RKO (cell line): ENCODE measurements at regions not wholly inside any gene's neighbourhood (a gene's known extent, or its start where the extent isn't known, plus 50 kb on each side); places are given as distances from the start of the nearest gene placed in this dataset.
"Not testable (repeated sequence)": the region's sequence is repeated elsewhere in the genome, so short reads cannot be mapped to it uniquely, and the experiment has no call there.

Experiments used
- DNase-seq: peaks from one replicate; pipeline ENCODE4 v3.0.0-alpha.2; 2016; ENCODE audit warnings: low spot score

DNA sequence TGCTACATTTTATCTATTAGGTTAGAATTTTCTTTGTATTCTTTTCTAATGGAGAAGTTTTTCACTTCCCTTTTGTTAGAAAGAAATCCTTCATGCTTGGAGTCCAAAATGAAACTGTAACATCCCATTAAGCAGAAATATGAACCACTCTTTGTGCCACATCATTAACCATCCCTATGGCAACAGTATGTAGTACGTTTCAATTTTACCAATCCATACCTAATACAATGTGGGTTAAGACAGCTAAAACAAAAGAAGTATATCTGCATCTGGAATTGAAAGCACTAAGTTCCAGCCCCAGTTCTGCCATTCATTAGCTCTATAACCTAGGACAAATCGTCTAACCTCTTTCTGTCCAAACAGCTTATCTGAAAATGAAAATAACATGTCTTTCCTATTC lies 409.2 kb upstream of the SPHKAP start:
- no peak for DNase-seq

DNA sequence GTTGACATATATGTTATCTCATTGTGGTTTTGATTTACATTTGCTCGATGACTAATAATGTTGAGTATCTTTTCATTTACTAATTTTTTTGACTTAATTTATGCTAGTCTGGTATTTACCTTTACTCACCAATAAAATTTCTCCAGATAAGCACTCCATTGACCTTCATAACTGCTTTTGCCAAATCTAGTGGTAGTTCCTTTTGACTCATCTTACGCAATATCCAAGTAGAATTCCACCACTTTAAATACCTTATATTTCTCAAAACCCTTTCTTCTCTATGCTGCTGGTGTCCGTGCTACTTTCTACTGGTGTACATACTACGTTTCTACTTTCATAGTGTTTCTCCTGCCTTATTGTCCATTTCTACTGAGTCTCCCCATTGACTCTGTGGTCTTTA lies 407.6 kb upstream of the SPHKAP start:
- no peak for DNase-seq

DNA sequence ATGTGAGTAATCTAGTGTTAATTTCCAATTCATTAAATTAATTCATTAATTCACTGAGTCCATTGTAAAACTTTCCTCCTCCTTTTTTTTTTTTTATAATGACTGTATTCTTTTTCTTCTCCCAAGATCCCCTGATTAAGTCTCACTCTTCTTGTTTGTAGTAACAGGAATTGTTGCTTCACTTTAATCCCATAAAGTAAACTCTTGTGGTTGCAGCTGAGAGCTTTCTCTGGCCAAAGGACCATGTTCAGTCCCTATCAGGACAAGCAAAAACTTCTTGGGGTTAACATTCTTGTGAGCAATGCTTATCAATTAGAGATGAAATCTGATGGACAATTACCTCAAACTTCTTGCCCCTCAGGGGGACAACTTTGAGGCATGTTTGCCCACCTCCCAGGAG lies 400.2 kb upstream of the SPHKAP start:
- no peak for DNase-seq

DNA sequence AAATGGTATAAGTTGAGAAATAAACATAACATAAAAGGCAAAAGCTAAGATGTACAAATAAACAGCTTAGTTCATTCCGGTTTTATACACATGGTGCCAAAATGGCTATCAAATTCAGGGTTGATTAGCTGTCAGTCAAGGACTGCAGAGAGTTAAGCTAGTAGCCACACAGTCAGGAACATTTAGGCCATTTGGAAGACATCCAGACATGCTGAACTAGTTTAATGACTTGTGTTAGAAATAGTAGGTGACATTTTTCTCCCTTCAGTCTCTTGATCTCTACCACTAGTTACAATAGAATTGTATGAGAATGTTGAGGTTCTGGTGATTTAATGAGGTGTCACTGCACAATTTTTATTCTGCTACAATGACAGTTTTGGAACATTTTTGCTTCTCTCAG lies 394.4 kb upstream of the SPHKAP start:
- no peak for DNase-seq

DNA sequence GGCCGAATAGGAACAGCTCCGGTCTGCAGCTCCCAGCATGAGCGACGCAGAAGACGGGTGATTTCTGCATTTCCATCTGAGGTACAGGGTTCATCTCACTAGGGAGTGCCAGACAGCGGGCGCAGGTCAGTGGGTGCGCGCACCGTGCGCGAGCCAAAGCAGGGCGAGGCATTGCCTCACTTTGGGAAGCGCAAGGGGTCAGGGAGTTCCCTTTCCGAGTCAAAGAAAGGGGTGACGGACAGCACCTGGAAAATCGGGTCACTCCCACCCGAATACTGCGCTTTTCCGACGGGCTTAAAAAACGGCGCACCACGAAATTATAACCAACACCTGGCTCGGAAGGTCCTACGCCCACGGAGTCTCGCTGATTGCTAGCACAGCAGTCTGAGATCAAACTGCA lies 386.8 kb upstream of the SPHKAP start:
- not testable (repeated sequence) for DNase-seq

DNA sequence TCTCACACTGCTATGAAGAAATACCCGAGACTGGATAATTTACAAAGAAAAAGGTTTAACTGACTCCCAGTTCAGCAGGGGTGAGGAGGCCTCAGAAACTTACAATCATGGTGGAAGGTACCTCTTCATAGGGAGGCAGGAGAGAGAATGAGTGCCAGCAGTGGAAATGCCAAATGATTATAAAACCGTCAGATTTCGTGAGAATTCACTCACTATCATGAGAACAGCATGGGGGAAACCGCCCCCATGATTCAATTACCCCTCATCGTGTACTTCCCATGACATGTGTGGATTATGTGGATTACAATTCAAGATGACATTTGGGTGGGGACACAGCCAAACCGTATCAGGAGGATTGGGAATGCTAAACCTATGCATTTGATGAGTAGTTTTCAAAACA lies 380.3 kb upstream of the SPHKAP start:
- no peak for DNase-seq

DNA sequence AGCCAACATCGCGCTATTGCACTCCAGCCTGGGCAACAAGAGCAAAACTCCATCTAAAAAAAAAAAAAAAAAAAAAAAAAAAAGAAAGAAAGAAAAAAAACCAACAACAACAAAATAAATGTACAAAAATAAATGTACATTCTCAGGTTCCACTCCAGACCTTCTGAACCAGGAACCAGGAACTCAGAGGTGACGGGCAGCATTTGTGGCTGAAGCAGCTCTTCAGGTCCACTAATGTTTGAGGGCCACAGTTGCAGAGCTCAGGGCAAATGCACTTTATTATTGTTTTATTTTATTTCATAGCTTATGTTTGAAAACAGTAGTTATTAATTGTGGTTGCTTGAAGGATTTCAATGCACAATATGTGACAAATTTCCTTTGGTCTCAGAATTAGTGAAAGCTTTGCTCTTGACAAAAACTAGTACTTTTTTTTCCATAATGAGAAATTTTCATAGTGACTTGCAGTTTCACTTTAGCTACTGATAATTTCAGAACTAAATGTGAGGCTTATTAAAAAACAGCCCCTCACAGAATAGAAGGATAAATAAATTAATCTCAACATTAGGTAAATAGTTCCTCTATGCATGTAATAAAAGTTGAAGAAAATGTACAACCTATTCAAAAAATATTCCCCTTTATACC lies 378.4 kb upstream of the SPHKAP start:
- DNase-seq: no peak

DNA sequence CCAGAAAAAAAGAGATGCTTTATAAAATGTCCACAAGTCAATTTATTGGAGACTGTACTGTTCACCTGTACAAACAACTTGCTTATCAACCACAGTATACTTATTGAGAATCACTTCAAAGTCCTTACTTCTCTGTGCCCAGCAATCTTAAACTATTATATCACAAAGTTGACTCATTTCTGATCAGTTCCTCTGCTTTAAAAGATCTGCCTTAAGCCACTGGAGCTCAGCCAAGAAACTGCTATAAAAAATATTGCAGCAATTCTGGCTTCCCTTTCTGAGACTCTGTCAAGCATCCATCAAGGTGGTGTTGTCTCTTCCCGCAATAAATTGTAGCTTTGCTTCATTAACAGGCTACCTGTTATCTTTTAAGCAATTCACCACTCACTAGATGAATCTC lies 375.2 kb upstream of the SPHKAP start:
- DNase-seq: no peak

DNA sequence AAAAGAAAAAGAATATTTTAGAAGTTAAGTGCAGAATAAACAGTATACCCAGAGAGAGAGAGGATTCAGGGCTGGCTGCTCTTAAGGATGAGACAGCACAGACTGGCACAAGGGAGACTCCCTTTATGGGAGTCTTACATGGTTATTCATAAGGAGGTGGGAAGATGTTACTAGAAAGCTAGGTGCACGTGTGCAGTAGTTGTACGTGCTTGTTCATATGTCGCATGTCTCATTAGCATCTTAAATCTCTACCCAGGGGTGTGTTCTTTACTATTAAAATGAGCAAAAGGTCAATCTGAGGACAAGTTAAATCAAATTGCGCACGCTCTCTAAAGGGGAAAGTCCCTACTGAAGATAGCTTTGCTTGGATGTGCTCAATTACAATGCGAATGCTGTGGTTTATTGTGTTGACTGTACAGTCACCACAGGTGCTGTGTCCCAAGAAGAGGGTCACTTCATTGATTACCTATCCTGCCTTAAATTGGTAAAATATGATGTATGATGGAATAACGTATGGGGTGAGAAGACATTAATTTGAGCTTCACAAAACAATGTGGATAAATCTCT lies 368.0 kb upstream of the SPHKAP start:
- DNase-seq: no peak

DNA sequence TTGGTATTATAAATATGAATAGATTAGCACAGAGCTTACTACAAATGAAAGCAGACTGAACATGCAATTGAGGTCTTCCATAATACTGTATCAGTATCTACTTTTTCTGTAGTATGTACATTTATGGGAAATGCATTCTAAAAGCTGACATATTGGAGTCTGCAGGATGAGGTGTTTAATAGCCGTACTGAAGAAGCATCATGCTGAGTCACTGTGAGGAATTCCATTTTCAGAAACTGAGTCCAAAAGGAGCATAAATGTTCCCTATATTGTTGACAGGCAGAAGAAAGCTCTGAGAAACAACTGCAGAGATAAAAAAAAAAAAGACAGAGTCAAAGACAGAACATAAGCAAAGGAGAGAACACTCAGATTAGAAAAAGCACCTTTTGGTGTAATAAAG lies 366.7 kb upstream of the SPHKAP start:
- no peak for DNase-seq

DNA sequence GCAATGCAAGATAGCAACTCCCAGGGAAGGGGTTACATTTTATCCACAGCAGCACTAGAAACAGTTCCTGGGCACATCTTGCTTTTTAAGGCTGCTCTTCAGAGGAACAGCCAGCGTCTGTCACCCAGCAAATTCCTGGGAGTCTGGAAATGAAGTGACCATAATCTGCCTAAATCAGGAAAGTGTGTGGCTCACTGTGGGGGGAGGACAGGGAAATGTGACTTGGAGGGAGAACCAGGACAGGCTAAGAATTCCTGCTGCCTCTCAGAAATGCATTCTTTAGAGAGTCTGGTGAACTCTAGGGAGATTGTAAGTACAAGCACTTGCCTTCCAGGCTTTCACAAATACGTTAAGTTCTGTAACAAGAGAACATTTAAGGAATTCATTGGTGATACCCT lies 364.3 kb upstream of the SPHKAP start:
- no peak for DNase-seq

DNA sequence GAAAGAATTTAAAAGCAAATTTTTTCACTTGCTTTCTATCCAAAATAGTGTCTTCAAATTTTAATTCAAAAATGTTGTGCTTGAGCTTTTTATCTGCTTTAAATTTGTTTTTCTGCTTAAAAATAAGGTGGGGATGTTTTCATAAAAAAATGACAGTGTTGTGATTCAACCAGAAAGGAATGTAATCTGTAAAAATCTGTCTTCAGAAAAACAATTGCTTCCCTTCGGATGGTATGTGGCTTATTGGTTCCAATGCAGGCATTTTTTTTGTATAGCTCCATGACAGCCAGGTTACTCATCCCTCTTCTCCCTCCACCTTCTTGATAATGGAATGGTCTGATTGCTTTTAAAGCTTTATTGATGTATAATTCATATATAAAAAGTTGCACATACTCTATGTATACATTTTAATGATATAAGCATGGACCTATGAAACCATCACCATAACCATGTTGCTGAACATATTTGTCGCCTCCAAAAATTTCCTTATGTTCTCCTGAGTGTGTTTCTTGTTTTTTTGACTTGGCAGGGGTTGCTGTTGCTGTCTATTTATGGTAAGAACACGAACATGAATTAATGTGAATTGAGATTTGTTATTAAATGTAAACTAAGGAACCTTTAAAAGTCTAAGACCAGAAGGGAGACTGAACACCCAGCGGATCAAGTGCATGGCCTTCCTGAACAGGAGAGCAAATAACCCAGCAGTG lies 363.7 kb upstream of the SPHKAP start:
- no peak for DNase-seq

DNA sequence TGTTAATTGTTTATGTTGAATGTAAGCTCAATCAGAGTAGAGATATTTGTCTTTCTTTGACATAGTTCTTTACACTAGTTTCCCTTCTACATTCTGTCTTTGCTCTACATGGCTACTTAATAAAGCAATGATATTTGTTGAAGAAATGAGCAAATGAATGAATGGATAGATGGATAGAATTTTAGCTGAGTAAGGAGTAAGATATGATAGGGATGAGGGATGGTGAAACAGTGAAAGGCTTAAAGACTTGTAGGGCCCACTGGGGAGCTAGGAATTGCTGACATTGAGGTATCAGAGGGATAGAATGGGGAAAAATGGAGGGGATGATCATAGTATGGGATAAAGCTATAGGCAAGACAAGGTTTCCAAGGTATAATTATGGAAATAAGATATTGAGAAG lies 361.6 kb upstream of the SPHKAP start:
- DNase-seq: no peak

DNA sequence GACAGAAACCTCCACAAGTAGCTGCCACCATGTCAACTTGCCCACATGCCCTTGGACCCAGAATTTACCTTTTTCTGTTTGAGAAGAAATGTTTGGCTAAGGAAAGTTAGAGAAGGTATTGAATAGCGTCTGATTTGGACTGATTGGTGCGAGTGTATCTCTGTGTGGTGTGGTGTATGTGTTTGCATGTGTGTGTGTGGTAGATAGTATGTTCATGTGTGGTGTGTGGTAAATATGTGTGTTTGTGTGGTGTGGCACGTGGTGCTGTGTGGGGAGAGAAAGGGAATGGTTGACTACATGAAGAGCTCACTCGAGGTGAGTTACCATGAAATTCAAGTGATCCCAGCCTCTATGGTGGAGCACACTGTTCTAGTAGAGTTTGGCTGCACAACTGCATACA lies 360.8 kb upstream of the SPHKAP start:
- DNase-seq: no peak

DNA sequence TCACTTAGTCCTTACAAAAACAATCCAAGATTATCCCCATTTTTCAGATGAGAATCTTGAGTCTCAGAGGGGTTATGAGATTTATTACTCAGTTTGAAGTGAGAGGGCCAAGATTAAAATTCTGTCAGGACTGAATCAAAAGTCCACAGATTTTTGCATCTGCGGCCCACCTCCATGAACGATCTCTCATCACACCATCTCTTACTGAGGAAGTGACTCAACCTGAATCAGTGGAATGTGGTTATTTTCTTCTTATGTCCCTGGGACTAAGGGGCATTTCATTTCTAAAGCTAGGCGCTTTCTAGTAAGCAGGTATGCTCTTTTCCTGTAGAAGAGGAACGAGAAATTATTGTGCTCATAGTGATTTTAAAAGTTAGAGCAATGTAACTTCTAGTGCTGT lies 360.3 kb upstream of the SPHKAP start:
- peak; percentile 19 for DNase-seq

DNA sequence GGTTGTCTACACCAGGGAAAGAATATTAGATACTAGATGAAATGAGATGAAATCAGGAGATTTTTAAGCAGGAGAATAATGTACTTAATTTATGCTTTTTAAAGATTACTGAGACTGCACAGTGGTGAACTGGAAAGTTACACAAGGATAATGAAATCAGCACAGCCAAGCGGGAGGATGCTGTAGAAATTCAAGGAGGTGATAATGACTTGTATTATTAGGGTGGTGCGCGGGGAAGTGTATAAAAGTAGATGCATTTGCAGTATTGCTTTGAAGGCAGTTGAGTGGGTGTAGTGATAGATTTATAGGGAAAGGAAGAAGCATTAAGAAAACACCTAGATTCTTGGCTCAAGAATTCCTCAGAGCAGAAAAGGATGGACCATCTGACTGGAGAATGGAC lies 359.5 kb upstream of the SPHKAP start:
- no peak for DNase-seq

DNA sequence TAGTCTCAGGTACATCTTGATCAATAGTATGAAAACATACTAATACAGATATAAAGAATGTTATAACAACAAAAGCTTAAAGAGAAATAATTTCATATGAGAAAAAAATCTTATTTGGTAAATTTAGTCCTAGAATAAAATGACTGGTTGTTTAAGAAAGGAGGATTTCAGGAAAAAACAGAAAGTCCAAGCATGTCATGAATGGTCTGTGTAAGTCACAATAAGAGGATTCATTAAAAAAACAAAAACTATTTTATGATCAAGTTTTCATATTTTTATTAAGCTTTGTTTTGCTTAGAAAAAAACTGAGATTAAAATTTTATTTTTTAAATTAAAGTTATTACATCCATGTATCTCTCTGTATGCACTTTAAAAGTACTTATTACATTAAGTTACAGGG lies 353.9 kb upstream of the SPHKAP start:
- peak; percentile 4 for DNase-seq

DNA sequence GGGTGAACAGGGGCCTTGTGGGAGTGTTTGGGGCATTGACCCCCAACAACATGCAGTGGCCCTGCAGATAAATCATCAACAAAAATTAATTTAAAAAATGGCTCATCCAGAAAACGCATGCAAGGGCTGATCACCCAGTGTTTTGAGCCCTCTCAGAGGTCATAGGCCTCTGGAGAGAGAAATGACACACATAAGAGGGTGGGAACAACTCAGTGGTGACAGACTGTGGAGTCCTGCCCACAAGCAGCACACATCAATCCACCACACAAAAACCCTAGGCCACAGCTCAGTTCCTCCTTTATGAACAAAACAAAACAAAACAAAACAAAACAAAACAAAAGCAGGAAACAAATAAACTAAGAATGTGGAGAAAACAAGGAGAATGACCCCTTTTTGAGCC lies 351.7 kb upstream of the SPHKAP start:
- DNase-seq: no peak

DNA sequence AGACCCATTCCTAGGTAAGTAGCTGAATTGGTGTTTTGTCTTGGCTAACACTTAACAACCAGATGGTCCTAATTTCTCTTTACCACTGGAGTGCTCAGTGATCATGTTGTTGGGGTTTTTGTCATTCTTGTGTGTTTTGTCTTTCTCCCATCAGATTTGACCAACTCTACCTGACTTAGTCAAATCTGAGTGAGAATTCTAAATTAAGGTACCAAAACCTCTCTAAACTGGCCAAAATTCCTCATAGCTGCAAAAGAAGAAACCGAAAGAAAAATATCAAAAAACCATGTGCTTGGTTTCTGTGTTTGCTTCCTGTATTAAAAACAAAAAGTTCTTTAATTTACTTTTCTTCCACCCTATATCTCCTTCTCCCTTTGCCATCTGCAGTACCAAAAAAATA lies 350.7 kb upstream of the SPHKAP start:
- no peak for DNase-seq

DNA sequence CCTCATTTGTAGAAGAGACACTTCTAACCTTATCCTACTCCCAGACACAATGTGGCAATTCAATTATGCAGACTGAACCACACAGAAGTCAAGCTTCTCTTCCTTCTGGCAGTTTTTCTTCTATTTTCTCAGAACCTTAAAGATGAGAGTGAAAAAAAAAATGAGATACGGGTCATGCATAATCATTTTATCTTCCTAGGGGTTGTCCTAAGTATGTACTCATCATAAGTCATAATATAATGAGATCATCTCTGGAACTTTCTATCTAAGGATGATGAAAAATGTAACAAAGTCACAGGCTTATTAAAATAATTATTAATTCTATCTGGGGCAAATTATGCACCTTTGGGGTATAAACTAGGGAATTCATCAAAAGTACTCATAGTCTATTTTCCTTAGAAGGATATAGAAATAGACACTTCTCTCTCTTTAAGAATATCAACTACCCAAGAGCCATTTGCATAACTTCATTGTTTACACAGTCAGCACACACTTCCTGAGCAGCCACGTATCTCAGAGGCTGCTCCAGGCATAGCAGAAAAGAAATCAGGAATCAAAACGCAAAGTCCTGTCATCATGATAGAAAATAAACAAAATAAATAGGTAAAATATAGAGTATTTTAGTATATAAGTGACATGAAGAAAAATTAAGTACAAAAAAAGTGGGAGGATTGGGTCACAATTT lies 345.9 kb upstream of the SPHKAP start:
- DNase-seq: no peak

DNA sequence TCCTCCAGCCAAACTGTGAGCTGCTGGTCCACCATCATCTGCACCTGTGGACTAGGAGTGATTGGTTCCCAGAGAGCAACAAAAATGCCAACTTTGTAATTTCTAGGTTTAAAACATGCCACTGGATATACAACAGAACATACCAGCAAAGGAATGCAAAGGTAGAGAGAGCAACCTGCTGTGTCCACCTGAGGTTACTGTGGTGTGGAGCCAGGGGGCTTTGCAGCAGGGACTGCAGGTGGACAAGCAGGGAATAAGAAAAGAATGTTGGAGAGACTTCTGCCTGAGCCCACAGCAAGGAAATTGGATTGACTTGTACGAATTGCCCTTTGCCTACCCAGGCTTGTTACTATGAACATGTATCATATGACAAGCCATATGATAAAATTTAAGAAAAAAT lies 345.2 kb upstream of the SPHKAP start:
- DNase-seq: no peak

DNA sequence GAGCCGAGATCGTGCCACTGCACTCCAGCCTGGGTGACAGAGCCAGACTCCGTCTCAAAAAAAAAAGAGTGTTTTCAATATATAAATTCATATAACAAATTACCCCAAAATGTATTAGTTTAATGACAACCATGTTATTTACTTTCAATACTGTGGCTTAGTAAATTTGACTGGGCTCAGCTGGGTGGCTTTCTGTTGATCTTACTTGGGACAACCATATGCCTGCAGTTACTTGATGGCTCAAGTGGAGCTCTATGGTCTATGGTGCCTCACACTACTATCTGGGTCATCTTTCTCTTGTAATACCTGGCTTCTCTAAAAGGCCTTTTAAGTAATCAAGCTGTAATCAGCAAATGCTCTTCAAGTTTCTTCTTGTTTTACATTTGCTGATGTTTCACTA lies 341.5 kb upstream of the SPHKAP start:
- DNase-seq: no peak

DNA sequence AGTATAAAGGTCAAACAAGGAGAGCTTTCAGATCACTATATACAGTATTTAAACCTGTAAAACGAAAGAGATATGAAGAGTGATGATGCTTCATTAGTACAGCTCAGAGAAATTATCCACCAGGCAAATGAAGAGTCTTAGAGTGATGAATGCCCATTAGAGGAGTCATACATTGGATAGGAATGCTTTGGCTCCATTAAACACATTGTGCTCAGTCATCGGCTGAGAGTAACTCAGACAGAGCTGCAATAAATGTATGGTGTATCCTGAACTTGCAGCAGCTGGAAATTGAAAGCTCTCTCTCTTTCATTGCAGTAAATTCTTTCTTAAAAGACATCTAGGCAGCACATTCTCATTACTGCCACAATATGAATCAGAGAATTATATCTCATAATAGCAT lies 340.8 kb upstream of the SPHKAP start:
- no peak for DNase-seq
